GM21723 (cell line): ENCODE measurements at regions not wholly inside any gene's neighbourhood (a gene's known extent, or its start where the extent isn't known, plus 50 kb on each side); places are given as distances from the start of the nearest gene placed in this dataset.

ENCODE experiments used
- ATAC-seq: cut with Tn5 transposase; IDR thresholded peaks from one replicate; pipeline ENCODE4 v1.9.1; 2021; ENCODE audit warnings: mild to moderate bottlenecking, moderate library complexity; ENCODE audit not compliant: unreplicated experiment

DNA sequence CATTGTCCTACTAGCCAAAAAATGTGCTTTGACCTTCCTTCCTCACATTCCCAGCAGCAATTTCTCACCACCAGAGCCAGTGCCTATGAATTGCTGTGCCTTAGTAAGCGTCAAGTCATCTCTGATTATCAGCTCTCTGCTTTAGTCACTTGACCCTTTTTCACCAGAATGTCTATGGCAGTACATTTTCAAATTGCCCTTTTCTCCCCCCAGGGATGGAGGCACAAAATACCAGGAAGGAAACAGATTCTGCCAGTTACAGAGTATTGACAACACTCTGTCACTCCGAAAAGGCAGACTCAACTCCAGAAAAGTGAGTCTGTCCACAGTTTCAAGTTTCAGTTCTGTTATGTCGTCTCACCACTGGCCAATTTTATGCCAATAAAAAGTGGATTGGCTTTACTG is 167.4 kb downstream of the TNFSF18 start:
- peak; percentile 72 for ATAC-seq

DNA sequence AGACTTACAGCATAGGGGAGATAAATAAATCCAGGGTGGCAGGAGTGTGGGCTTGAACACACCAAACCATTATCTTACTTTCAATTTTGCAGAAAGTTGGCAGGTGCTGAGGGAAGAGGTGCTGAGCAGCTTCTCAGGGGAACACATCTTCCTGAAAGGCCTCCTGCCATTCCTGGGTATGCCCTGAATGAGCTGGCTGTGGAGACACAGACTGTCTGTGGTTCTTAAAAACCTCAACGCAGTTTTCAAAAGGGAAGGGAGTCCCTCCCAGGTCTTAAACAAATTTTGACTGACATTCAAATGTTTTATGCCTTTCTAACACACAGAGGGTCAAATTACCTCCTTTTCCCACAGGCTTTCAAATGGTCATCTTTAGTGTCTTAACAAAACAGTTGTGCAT is 166.9 kb downstream of the TNFSF18 start:
- ATAC-seq: peak; percentile 35

DNA sequence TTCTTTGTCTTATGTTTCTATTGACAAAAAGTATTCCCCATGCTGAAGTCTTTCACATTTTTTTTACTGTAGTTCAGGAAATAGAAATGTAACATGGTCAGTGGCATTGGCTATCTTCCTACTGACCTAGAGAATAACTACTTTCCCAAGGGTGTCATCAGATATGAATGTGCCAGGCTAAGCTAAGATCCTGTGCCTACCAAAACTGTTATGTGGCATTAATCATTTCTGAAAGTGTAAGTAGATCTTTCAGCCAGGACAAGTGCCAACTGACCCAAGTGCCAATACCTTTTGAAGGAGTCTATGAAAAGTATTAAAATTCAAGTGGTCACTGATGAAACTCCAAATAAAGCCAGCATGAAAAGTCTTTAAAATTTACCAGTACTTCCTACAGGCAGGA is 165.3 kb downstream of the TNFSF18 start:
- ATAC-seq: no peak

DNA sequence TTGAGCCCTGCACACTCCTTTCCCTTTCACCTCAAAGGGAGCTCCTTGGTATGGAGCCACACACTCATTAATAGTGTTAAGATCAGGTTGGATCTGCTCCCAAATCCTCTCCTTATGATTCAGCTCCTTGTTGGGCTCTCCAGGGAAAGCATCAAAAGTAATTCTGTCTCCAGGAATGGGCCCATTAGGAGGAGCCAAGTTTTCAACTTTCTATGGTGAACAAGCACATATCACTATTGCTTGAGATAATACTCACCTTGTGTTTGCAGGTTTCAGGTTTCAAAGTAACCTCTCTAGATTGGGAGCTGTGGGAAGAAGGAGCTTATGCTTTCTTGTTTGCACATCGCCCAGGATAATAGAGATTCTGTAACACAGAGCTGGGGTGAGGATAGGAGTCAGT is 164.8 kb downstream of the TNFSF18 start:
- no peak for ATAC-seq

DNA sequence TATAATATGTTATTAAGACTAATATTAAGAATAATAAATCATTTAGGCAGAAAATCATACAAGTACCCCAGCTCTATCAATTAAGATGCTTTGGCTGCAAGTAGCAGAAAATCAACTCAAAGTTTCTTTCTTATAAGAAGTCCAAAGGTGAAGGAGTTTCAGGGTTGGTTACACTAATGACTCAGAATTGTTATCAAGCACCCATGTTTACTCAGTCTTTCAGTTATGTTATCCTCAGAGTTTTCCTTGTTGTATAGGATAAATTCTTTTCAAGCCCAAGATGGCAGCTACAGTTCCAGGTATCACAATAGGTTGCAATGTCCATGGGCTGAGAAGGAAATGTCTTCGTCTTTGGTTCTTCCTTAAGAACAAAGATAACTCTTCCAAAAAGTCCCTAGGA is 163.6 kb downstream of the TNFSF18 start:
- no peak for ATAC-seq

DNA sequence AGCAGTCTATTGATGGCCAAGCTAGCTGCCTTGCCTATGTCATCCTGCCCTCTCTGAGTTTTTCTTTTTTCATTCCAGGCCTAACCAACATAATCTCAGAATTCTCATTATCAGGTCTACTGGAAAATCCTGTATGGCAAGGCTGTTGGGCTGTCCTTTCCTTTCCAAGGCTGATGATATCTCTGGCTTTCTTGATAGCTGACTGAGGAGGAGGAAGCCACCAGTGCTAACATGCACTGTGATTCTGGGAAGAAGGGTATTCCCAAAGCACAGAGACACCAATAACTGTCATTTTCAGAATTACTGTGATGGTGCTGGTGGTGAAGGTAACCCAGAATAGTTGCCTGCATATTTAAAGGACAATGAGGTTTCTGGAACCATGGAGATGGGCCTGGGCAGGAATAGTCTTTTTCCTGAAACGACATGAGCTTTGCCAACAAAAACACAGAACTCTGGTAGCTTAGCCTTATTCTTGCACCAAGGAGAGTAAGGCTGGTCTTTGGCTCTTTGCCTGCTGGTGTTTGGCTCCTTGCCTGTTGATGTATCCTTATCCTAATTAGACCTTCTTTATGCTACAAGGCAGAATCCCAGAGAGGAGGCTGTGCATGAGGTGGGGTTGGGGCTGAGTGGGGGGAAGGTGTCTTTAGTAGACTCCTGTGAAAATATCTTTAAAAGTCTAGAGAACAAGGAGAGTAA is 157.4 kb downstream of the TNFSF18 start:
- ATAC-seq: no peak

DNA sequence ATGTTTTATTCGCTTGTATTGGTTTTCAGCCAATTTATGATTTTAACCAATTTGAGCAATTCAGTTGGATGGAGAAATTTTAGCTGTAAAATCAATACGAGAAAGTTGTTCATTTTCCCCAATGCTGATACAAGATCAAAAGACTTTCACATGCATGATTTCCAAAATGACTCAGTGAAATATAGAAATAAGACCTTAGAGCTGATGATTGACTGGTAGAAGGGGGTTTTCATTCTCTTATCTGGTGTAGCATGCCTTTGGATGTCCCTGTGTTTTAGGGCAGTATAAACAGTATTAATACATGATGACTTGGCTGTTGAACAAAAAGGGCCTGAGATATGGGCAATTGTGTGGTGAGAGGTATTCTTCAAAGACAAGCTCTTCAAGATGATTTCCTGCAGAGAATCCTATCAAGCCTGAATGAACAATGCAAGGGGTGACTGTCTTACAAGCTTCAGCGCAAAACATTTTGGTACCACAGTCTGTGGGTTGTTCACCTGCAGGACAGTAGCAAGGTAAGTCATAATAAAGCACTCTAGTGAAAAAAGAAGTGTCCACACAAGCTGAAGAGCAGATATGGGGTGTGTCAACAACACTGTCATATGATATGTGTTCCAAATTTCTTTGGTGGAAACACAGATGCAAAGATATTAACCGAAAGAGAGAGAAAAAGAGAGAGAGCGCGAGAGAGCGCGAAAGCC is 156.2 kb downstream of the TNFSF18 start:
- ATAC-seq: peak; percentile 5

DNA sequence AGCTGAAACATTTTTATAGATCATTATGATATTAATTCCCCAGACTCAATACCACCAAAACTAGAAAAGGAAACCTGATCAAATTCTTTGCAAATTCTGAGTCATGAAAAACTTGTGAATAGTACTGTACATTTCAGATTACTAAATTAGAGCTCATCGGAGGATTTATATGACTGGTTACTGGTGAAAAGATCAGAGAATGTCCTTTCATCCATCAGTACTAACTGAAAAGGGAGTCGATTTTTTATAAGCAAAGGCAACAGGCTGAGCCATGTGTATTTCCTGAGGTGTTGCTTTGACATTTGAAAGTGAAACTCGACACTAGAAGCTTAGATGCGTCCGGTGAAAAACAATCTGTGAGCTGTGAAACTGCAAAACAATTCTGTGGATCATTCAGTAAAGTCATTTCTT is 155.7 kb downstream of the TNFSF18 start:
- ATAC-seq: peak; percentile 87

DNA sequence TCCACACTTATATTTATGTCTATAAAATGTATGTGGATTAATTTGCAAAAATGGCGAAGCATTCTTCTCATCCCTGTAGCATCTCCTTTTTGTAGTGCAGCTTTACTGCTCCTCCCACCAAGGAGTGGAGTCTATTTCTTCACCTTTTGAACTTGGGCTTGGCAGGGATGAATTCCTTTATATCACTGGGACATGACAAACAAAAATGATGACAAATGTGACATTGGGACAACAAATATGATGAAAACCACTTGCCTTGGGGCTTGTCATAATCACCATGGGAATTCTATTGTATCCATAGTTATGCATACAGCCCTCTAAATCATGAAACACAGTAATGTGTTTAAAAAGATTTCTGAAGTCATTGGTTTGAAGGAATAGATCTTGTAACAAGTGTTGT is 155.0 kb downstream of the TNFSF18 start:
- no peak for ATAC-seq

DNA sequence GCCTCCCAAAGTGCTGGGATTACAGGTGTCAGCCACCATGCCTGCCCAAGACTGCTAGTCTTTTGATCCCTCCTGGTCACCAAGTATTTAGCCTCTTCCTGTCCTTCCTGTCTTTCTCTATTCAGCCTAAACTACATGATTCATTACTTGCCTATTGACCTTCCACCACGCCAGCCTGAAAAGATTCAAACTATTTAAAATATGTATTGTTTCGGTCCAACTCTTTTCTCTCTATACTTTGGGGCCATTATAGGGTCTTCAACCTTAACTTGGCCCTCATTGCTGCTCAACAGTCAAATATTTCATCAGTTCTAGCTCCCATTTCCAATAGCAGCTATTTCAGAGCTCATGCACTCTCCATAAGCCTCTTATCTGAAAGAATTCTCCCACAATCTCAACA is 153.0 kb downstream of the TNFSF18 start:
- ATAC-seq: no peak

DNA sequence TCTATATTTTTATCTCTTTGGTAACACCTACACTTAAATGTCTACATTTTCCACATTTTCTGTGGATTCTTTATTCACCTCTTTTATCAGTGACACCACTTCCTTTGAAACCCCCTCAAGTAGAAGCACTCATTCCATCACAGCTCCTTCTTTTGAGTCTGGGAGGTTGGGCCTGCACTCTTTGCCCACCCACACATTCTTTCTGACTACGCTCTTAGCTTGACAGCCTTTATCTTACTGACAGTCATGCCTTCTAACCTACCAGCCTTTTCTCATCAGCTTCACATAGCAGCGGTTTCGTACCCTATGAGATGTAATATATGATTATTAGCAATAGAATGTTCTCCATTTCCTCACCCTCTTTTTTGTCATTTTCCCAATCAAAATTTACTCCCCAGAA is 151.9 kb downstream of the TNFSF18 start:
- no peak for ATAC-seq

DNA sequence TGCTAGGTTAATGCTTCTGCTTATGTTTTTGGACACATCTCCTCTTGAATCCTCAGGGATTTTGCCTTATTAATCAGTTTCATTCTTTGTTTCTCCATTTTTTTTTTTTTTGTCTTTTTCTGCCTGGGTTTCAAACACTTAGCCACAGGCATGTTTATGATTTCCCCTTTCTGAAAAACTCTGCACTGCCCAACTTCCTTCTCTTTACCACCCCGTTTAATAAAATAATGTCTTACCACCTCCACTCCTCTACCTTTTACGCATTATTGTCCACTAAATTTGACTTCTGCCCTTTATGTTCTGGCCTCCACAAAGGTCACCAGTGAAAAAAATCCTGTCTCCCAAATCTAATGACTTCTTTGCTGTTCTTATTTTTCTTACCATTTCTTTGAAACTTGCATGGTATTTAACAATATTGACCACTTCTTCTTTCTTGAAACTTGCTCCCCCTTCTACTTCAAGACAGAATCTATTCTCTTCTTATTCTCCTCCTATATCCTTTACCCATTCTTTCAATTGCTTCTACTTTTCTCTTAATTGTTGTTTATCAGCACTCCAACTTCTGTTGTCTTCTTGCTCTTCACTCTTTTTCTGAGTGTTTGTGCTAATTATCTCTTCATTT is 150.3 kb downstream of the TNFSF18 start:
- no peak for ATAC-seq

DNA sequence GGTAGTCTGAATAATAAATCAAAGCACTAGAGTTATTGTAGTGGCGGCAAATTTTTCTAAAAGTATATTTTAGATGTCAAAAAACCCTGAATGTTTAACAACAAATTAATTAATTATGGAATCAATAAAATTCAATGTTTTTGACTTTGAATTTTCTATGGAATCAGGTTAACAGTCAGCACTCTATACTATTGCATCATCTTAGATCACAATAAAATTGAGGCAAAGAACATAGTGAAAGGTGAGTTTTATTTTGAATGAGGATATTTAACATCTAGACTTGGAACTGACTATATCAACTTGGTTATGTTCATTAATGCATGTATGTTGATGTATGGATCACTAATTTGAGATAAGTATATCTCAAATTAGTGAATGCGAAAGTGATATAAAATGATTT is 148.5 kb downstream of the TNFSF18 start:
- no peak for ATAC-seq

DNA sequence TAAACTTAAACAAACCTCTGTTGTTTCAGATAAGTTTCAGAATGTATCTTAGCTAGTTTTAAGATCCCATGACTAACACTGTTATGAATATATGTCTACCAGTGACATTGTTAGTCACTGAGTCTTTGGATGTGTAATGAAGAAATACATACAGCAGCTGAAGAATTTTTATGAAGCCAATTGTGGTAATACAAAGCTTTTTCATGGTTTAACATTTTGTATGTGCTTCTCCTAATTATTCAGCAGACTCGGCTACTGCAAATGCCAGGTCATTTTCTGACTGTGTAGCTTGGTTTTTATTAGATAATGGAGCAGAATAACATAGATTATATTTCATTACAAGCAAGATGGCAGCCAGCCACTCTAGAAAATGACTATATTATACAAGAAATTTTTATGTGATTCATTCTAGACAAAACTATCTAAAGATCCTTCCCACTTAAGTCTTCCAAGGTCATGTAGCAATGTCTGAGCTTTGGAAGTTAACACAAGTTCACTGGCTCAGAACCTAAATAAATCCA is 147.8 kb downstream of the TNFSF18 start:
- no peak for ATAC-seq

DNA sequence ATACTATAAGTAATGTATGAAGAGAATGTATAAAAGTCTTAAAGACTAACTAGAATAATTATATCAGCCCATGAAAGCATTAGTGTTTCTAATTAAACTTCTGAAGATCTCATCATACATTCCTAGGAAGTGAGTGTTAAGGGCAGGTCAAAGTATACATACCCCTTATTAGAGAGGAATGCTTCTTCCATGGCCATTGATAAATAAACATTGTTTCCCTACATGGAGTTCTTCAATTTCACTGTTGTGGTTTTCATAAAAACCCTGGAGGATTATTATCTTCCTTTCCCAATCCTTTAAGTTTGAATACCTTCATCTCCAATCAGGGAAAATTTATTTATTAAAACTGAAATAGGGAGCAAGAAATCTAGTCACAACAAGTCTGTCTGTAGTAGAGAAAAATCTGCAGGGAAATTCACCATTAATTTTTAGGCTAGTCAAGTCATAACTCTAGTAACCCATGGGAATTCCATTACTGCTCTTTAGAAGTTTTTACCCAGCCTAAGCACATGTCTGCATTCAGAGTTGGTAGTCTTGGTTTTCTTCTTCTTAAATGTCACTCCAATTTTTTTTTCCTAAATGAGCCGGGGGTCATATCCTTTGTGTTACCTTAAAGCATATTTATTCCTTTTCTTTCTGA is 147.0 kb downstream of the TNFSF18 start:
- no peak for ATAC-seq

DNA sequence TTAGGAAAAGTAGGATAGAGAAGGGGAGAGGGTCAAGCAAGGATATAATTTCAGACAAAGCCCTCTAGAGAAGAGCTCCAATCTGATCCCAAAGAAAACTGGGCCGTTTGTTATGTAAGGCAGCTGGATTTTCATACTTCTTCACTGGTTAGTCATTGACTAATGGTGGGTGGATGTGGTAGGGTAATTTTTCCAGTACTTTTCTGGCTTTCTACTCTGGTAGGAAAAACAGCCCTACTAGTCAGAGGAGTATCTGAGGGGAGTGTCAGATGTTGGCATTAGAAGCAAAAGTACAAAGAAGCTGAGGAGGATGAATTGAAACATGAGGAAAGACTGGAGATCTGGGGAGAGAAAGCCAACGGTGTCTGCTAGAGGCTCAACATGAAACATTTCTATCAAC is 145.3 kb downstream of the TNFSF18 start:
- ATAC-seq: no peak

DNA sequence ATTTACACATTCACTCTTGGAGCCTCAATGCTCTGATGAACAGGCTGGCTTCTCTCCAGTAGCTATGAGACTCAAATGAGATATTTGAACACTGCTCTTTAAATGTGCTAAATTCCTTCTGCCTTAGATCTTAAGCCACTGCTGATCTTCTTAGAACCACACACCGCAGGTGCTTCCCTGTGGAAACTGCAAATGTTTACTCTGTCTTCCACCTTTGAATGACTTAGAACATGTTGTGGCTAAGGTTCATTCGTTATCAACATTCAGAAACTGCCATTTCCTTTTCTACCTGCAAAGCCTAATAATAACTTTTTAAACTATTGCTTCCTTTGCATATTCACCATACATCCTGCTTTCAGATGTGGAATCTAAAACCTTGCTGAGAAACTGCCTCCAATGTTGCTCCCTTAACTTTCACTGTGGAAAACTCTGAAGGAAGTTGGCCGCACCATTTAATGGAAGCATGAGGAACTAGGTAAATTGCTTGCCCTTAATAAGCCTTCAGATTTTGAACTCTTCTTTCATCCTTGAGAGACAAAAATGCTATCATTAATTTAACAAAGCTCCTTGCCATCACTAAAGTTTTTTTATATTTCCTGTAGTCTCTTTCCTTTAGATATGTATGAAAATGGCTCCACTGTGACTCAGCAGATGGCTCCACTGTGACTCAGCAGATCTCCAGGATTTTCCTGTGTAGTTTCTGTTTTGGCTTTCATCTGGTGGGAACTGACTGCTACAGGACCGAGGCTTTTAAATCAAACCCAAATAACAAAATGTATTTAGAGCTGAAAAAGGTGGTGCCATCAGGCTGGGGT is 143.8 kb downstream of the TNFSF18 start:
- no peak for ATAC-seq

DNA sequence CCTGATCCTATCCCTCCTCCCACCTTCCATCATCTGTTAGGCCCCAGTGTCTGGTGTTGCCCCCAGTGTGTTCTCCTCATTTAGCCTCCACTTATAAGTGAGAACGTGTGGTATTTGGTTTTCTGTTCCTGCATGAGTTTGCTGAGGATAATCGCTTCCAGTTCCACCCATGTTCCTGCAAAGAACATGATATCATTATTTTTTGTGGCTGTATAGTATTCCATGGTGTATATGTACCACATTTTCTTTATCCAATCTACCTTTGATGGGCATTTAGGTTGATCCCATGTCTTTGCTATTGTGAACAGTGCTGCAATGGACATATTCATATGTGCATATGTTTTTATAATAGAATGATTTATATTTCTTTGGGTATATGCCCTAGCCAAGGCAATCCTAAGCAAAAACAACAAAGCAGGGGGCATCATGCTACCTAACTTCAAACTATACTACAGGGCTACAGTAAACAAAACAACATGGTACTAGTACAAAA is 142.9 kb downstream of the TNFSF18 start:
- ATAC-seq: no peak

DNA sequence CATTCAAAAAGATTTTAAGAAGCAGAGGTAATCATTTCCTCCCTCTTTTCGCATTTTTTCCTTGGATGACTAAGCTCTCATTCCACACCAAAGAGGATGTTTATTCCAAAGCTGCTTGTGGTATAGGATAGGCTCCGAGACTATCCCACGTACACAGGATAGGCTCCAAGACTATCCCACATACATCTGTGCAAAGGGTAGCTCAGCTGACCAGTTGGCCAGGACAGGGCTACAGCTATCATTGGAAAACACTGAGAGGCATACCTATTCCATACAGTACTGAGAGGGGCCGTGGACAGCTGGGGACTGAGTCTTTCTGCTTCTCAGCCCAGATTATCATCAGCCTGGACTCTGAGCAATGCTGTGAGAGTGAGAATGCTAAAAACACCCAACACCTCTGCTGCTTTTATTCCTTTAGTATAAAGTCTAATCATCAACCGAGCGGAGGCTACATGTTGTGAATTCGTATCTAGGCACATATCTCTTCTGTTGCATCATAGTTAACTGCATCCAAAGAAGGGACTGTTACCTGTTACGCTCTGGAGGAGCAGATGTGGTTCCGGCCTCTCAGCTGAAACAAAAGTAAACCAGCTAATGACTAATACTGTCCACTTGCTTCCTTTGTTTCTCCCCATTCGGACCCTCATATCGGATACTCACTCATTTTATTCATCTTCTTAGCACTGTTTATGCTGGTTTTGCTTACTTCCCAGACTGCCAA is 141.0 kb downstream of the TNFSF18 start:
- no peak for ATAC-seq

DNA sequence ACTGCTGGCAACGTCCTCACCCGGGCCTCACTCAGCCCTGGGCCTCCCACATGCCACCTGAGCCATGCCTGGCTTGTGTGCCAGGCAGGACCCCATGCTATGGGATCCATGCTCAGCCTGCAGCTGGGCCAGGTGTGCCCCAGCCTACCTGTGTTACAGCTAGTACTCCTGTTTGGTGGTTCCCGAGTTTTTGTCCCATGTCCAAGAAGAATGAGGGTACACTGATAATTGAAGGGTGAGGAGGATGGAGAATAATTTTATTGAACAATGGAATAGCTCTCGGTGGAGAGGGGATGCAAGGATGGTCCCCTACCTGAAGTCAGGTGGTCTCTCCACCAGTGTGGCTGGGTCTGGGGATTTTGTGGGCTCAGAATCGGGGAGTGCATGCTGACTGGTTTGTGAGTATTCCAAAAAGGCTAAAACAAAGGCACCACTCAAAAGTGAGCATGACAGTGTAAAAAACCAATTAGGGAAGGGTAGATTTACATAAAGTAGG is 137.9 kb downstream of the TNFSF18 start:
- no peak for ATAC-seq
